ENCODE measurements at regions not wholly inside any gene's neighbourhood (a gene's known extent, or its start where the extent isn't known, plus 50 kb on each side); places are given as distances from the start of the nearest gene placed in this dataset.

GRCh38 chr12:127428420-127428819 lies 838.5 kb upstream of the TMEM132C start:
- TF ChIP-seq CTCF (IDR thresholded peaks at IDR 0.05) (no peak), EZH2 (IDR thresholded peaks at IDR 0.05; ENCODE audit: borderline replicate concordance, insufficient read depth, low read depth, low read length, poor library complexity, severe bottlenecking) (no peak)

All from B cell (primary cell).